HG03460 (cell line): ENCODE measurements at regions not wholly inside any gene's neighbourhood (a gene's known extent, or its start where the extent isn't known, plus 50 kb on each side); places are given as distances from the start of the nearest gene placed in this dataset.
"Not testable (repeated sequence)": the region's sequence is repeated elsewhere in the genome, so short reads cannot be mapped to it uniquely, and the experiment has no call there.

Experiments
- ATAC-seq: cut with Tn5 transposase; IDR thresholded peaks from one replicate; pipeline ENCODE4 v1.9.1; 2021; ENCODE audit not compliant: unreplicated experiment

DNA sequence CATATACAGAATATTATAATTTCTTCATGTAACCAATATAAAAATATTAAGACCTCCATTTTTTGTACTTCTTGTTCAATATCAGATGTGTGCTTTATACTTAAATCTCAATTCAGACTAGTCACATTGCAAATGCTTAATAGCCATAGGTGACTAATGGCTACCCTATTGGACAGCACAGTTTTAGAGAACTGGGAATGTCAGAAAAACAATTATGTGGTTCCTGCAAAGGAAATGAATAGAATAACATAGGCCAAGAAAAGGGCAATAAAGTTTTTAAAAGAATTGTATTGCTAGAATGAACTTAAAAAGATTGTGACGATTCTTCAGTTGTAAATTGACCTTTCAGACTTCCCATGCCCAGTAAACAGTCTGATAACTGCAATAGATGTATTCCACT is 843.0 kb downstream of the METTL15 start:
- no peak for ATAC-seq

DNA sequence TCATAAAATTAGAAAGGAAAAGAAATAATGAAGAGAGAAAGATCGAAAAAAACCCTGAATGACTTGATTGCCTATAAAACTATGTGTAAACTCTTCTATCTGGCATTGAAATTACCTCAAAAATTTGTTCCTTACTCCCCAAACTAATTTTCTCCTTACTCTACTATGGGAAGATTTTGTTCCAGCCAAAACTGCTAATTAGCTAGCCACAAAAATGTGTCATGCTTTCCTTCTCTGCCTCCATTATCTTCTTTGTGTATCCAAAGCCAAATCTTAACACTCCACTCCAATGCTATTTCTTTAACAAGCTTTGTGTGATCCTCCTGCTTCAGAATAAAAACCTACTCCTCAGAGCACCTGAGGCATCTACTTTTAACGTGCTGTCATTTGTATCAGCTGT is 831.2 kb downstream of the METTL15 start:
- ATAC-seq, result no peak

DNA sequence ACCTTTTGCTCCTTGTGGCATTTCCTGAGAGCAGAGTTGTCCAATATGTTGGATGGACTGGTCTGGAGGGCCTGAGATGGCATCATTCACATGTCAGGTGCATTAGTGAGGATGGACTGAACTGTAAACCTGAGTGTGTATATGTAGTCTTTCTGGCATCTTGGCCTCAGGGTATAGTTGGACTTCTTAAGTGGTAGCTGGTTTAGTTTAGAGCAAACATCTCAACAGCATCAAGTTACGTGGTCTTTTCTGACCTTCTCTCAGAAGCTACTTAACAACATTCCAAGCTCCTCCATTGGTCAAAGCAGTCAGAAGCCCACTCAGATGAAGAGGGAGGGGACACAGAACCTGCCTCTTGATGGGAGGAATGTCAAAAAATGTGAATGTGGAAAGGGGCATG is 829.9 kb downstream of the METTL15 start:
- ATAC-seq, result no peak

DNA sequence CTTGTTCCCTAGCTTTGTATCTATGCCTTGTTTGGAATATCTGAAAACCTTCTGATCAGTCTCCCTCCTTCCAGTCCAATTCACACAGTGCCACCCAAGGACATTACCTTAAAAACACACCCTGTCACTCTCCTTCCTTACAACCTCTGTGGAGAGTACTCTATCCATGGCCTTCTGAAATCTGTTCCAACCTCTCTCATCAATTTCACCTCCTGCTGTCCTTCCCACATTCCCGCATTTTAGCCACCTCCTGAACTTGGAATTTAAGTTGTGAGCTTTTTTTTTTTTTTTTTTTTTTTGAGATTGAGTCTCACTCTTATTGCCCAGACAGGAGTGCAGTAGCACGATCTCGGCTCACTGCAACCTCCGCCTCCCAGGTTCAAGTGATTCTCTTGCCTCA is 824.8 kb downstream of the METTL15 start:
- ATAC-seq, result no peak

DNA sequence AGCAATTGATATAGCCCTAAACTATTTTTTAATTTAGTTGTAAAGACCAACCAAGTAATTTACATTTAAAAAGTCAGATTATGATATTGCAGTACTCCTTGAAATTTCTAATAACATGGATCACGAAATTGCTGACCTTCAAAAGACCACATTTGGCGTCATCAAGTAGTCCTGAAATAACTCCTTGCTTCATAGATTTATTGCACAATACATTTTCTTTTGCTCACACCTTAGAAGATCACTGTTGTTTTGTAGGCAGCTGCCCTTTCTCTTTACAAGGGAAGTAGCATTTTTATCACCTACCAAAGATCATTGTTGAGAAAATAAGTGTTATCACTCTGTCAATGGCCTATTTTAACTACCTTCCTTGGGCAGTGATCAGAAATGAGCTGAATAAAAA is 815.8 kb downstream of the METTL15 start:
- ATAC-seq, result no peak

DNA sequence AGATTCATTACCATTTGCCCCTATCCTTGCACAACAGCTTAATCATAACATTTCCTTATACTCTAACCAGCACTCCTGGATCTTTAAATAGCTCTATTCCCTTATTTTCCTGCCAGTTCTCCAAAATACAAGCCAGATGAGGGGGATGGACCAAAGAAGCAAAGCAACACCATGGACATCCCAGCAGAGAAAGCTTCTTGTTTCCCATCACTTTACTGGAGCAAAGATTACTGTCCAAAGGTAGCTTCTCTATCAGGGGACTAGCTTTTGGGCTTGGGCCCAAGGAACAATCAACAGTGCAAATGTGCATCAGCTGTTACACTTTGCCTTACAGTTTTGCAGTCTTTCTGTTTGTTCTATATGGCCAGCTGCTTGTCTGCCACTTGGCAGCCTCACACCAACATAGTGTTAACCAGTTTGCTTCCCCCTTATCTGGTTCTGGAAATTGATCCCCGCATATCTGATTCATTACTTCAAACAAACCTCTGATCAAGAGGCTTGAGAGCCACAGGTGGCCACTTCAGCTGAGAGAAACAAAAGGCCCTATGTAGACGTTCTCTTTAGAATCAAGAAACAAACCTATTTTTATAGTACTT is 814.3 kb downstream of the METTL15 start:
- no peak for ATAC-seq

DNA sequence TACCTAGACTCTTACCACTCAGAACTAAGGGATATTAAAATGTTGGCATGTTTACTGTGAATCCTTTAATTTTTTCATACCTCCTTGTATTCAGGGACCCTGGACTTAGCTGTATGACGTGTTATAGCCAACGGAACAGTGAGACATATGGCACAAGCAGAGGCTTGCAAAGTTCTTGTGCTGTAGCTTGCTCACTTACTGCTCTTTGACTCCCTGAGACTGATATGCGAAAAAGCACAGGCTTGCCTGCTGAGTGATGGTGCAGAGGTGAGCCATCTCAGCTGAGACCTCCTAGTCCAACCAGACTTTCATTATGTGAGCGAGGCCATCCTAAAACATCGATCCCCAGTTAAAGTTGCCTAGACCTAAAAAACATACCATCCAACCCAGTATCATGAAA is 811.0 kb downstream of the METTL15 start:
- ATAC-seq, result no peak

DNA sequence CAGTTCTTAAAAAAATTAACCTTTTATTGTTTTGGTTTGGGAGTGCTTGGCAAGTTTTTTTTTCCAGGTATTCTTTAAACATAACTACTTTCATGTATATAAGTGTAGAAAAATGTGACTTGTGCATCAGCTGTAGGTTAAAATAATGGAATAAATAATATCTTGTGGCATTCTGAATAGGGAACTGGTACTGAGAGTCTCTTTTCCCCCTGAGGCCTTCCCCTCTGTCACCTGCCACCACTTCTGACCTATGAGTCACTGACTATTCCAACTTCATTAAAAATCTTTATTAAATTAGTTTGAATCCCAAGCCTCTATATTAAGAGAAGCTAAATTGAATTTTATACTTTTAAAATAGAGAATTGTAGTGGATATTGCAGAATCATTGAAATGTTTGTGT is 805.7 kb downstream of the METTL15 start:
- no peak for ATAC-seq

DNA sequence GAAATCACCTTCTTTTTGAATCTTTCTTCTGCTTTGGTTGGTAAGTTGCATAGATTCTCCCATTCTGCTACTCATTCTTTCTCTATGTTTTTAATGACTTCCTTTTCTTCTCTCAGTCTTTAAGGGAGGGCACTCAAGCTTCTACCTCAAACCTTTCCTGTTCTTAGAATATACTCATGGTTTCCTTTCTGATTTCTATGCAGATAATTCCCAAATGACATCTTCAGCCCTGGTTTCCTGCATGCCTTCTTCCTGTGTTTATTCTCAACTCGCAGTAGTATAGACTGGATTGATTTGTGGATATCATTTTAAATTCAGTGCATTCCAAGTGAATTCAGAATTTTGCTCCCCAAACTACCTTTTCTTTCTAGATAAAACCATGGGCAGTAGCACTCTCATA is 803.6 kb downstream of the METTL15 start:
- no peak for ATAC-seq

DNA sequence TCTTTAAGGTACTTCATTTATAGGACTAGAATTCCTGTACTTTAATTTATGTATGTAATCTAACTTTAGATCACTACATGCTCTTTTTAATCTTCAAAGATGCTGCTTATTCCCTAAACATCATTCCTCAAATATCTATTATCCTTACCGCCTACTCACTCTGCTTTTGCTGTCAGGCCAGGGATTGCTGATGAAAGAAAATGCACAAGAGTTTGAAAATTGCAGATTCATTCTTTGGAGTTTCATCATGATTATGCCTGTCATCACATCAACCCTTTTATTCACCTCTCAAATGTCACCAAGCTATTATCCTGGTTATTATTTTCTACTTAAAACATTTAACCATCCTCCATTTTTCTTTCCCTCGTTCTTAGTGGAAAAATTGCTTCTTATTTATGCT is 802.7 kb downstream of the METTL15 start:
- no peak for ATAC-seq

DNA sequence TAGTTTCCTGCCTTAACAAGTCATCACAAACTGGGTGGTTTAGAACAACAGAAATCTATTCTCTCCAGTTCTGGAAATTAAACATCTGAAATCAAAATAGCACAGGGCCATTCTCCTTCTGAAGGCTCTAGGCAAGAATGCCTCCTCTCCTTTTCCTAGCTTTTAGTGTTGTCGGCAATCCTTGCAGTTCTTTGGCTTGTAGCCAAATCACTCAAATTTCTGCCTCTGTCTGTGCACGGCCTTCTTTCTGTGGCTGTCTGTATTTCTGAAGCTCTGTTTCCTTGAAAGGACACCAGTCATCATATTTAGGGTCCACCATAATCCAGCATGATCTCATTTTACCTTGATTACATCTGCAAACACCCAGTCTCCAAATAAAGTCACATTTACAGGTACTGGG is 795.5 kb downstream of the METTL15 start:
- ATAC-seq, result no peak

DNA sequence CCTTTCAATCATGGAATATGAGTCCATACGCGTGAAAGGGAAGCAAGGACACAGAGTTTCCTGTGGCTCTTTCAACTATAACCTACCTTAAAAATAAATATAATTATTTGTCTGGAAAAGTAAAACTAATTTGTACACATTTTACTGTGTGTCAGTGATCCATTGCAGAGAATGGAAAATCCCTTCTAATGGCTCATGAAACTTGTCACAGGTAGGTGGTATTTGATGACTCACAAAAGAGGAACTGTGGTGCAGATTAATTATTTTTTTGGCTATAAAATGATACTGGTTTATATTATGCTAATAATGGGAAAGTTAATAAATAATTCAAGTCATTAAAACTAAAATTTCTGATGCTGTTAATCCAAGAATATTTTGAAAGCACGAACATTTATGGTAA is 792.2 kb downstream of the METTL15 start:
- no peak for ATAC-seq

DNA sequence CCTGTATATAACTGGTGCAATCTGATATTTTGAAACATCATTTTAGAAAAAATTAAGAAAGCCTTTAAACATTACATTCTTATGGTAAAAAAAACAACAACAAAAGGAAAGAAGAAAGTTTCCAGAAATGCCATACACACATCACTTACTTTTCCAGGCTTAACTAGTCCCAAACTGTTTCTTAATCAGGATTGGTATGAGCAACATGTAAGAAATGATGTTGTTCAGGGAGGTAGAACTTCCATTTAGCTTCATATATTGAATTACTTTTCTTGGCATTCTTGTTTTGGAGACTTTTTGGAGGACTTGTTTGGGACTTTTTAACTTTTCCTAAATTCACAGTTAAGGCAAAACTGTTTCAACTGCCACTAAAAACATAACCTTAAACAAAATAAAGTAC is 791.5 kb downstream of the METTL15 start:
- no peak for ATAC-seq

DNA sequence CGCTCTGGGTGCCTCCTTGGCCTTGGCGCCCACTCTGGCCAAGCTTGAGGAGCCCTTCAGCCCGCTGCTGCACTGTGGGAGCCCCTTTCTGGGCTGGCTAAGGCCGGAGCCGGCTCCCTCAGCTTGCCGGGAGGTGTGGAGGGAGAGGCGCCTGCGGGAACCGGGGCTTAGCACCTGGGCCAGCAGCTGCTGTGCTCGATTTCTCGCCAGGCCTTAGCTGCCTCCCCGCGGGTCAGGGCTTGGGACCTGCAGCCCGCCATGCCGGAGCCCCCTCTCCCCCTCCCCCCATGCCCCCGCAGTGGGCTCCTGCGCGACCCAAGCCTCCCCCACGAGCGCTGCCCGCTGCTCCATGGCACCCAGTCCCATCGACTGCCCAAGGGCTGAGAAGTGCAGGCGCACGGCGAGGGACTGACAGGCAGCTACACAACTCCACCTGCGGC is 782.4 kb downstream of the METTL15 start:
- not testable (repeated sequence) for ATAC-seq

DNA sequence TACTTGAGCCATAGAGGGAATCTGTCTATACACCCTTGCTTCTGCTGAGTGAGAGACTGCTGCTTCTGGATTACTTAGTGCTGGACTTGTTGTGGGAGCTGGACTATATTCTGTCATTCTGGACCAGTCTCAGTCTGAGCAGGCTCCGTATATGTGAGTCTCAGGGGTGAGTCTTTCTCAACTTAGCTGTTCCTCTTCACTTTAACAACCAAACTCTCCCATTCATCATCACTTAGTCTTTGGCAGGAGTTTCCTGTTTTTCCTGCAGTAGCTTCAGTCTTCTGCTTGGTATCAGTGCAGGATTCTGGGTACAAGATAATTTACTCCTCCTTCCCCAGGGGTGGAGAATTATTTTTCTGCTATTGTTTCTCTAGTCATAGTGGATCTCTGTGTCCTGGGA is 779.5 kb downstream of the METTL15 start:
- ATAC-seq, result no peak

DNA sequence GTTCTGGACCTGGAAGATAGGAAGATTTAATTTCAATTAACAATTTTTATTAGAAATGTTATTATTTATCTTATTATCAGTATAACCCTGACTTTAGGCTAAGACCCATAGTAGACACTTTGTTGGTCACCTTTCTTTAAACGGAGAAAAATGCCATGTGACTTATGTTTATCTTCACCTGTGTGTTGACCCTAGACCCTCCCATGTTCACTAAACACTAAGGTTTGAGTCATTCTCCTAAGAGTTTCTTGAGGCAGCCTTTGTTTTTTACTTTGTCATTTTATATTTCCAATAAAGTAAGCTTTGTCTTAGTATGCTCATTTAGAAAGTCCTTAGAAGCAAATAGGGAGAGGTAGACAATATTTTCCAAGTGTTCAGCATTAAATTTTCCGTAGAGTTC is 771.7 kb downstream of the METTL15 start:
- ATAC-seq, result no peak

DNA sequence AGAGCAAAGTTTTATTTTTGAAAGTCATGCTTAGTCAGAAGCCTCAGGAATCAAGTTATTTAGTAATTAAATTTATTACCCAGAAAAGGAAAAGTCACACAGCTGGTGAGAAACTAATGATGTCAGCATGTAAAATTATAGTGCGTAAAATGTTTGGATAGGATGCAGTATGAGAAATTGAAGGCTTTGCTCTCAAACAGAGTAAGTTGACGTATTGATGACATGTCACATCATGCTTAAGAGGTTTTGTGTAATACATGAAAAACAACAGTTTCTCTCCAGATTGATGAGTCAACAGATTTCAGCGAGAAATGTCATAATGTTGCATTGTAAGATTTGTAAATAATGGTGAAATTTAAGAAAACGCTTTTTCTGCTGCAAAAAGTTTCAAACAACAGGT is 769.8 kb downstream of the METTL15 start:
- no peak for ATAC-seq

DNA sequence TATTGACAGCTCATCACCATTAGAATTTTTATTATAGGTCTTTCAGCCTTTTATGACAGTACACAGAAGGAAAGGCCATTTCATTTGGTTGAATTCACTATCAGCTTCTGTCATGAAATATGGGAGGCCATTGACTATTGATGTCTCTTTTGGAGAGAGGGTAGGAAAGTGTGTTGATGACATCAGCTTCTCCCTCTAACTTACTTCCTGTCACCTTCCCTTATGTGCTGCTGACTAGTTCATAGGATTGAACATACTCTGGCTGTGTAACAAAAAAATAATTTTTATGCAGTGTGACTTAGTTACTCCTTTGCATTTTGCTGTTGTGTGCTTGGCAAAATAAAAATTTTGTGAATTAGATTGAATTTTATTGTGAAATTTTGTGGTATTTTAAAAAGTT is 769.2 kb downstream of the METTL15 start:
- ATAC-seq, result no peak

DNA sequence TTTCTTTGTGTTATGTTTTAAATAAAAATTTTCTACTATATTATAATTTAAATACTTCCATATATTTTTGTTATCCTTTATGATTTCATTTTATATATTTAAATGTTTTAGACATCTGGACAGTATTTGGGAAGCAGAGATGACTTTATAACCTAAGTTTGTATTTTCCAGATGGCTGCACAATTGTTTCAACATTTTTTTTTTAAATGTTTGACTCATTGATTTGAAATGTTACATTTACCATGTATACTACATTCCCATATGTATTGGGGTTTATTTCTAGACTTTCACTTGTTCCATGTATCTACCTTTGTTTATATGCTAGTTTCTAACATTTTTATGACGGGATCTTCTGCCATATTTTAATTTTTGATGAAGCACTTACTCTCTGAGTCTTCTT is 766.5 kb downstream of the METTL15 start:
- ATAC-seq, result no peak

DNA sequence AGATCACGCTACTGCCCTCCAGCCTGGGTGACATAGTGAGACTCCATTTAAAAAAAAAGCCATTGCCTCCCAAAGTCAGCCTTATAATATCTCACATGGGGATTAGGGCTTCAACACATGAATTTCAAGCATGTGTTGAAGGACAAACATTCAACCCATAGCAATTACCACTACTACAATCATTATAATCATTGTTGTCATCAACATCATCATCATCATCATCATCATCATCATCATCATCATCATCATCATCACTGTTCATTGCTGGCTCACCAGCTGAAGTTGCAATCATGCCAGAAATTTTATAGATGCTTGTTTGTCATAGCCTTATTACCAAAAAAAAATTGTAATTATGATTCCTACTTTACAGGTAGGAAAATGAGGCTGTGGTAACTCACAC is 762.9 kb downstream of the METTL15 start:
- no peak for ATAC-seq

DNA sequence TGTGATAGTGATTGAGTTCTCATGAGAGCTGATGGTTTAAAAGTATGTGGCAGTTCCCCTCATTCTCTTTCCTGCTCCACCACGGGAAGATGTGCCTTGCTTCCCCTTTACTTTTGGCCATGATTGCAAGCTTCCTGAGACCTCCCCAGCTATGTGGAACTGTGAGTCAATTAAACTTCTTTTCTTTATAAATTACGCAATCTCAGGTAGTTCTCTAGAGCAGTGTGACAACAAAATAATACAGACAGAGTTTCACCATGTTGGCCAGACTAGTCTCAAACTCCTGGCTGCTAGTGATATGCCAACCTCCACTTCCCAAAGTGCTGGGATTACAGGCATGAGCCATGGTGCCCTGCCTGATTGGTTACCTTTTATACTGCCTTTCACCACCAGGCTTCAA is 755.2 kb downstream of the METTL15 start:
- ATAC-seq, result no peak

DNA sequence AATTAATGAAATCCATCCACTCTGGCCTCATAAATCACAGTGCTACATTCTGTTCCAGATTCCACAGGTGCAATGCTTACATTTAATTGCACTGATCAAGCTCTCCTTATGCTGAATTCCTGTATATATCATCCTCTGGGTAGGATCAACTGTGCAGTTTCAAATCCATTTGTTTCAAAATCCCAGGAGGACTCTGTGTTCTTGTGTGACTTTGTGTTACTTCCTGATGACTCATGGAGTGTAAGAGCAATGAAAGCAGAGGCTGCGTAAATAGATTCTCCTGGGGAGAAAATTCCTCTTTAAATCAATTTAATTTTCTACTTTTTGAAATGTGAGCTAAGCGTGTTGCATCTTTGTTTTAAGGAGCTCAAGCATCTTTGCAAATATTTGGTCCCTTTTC is 752.7 kb downstream of the METTL15 start:
- ATAC-seq, result no peak

DNA sequence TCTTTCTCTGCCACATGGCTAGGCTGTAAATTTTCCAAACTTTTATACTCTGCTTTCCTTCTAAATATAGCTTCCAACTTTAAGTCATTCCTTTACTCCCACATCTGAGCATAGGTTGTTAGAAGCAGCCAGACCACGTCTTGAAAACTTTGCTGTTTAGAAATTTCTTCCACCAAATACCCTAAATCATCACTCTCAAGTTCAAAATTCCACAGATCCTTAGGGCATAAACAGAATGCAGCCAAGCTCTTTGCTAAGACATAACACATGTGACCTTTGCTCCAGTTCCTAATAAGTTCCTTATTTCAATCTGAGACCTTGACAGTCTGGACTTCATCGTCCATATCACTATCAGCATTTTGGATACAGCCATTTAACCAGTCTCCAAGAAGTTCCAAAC is 749.9 kb downstream of the METTL15 start:
- no peak for ATAC-seq

DNA sequence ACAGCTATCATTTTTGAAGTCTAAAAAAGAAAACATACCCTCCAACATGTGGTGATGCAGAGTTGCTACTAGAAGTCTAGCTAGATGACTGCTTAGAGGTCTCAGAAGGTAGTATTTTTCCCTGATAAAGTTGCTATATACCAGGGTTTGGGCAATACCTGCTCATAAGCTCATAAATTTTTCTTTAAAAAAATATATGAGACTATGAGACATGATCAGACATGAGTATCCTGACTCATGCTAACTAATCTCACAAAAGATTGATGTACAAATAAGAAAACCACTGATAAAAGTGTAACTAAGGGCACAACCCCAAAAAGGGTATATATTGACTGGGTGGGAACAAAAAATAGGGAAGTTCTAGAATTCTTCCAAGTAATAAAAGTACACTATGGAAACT is 740.9 kb downstream of the METTL15 start:
- ATAC-seq, result no peak
